ENCODE measurements at regions not wholly inside any gene's neighbourhood (a gene's known extent, or its start where the extent isn't known, plus 50 kb on each side); places are given as distances from the start of the nearest gene placed in this dataset.
A peak's percentile ranks its signal among the peaks of the same experiment; 100 is the strongest.

- no peak for DNase-seq
These were observed 52.5 kb upstream of the TRIM43 start for GRCh38 chr2:95539290-95539689.

GRCh38 chr2:95539836-95540235 lies 52.0 kb upstream of the TRIM43 start:
- peak; percentile 32 for DNase-seq

All from suppressor macrophage treated with lipopolysaccharide for 4 hours (primary cell).